ENCODE measurements at regions not wholly inside any gene's neighbourhood (a gene's known extent, or its start where the extent isn't known, plus 50 kb on each side); places are given as distances from the start of the nearest gene placed in this dataset.
A peak's percentile ranks its signal among the peaks of the same experiment; 100 is the strongest.

GRCh38 chr9:1702701-1703100, 312.4 kb upstream of the SMARCA2 start:
- H3K4me3 ChIP-seq (replicated peaks; ENCODE audit: low read depth, low read length): no peak overlapping the region
- TF ChIP-seq CTCF (IDR thresholded peaks at IDR 0.05; ENCODE audit: low read depth, low read length, missing control alignments): no peak

GRCh38 chr9:1707291-1707690, 307.9 kb upstream of the SMARCA2 start:
- DNase-seq (ENCODE audit: extremely low read depth, low read depth): no peak
- TF ChIP-seq CTCF (IDR thresholded peaks at IDR 0.05; ENCODE audit: low read depth, low read length, missing control alignments): no peak
- H3K4me3 ChIP-seq (replicated peaks; ENCODE audit: low read depth, low read length): no peak overlapping the region

More at GRCh38 chr9:1702701-1703100, 312.4 kb upstream of the SMARCA2 start:
- DNase-seq (ENCODE audit: extremely low read depth, low read depth): no peak

- no peak for TF ChIP-seq CTCF (IDR thresholded peaks at IDR 0.05; ENCODE audit: low read depth, low read length, missing control alignments)
Measured at GRCh38 chr9:1708219-1708618, 306.9 kb upstream of the SMARCA2 start.

GRCh38 chr9:1709347-1709746, 305.8 kb upstream of the SMARCA2 start:
- H3K4me3 ChIP-seq (replicated peaks; ENCODE audit: low read depth, low read length): no peak overlapping the region
- peak; percentile 14 for TF ChIP-seq CTCF (IDR thresholded peaks at IDR 0.05; ENCODE audit: low read depth, low read length, missing control alignments)
- DNase-seq (ENCODE audit: extremely low read depth, low read depth): no peak

More at GRCh38 chr9:1708219-1708618, 306.9 kb upstream of the SMARCA2 start:
- no peak for DNase-seq (ENCODE audit: extremely low read depth, low read depth)
- H3K4me3 ChIP-seq (replicated peaks; ENCODE audit: low read depth, low read length): no peak overlapping the region

- DNase-seq (ENCODE audit: extremely low read depth, low read depth): no peak
- H3K4me3 ChIP-seq (replicated peaks; ENCODE audit: low read depth, low read length): no peak overlapping the region
- no peak for TF ChIP-seq CTCF (IDR thresholded peaks at IDR 0.05; ENCODE audit: low read depth, low read length, missing control alignments)
Measured at GRCh38 chr9:1712861-1713450, 302.2 kb upstream of the SMARCA2 start.

GRCh38 chr9:1713841-1714240, 301.3 kb upstream of the SMARCA2 start:
- no peak overlapping the region for H3K4me3 ChIP-seq (replicated peaks; ENCODE audit: low read depth, low read length)
- no peak for DNase-seq (ENCODE audit: extremely low read depth, low read depth)
- no peak for TF ChIP-seq CTCF (IDR thresholded peaks at IDR 0.05; ENCODE audit: low read depth, low read length, missing control alignments)

- TF ChIP-seq CTCF (IDR thresholded peaks at IDR 0.05; ENCODE audit: low read depth, low read length, missing control alignments): no peak
- H3K4me3 ChIP-seq (replicated peaks; ENCODE audit: low read depth, low read length): no peak overlapping the region
- DNase-seq (ENCODE audit: extremely low read depth, low read depth): no peak
Measured at GRCh38 chr9:1717882-1718281, 297.3 kb upstream of the SMARCA2 start.
